HepG2 (cell line): ENCODE measurements at regions not wholly inside any gene's neighbourhood (a gene's known extent, or its start where the extent isn't known, plus 50 kb on each side); places are given as distances from the start of the nearest gene placed in this dataset.

Source experiments
- ATAC-seq: fragments of 200-7000 bp; cut with Tn5 transposase; 3 replicates; pipeline ENCODE4 v1.9.1; 2020; ENCODE audit warnings: mild to moderate bottlenecking, moderate library complexity
- BruUV-seq: library from RNA; stranded (reverse); fragments of 400-500 nt; replicated peaks from 2 replicates; lab custom pipeline; 2021; lab: Mats Ljungman, UMichigan
- CTCF ChIA-PET: fragments of 300-600 bp; formaldehyde crosslinking; extraction: SDS; loops from one replicate; lab custom pipeline; 2021; ENCODE audit warnings: low total read pairs, inconsistent platforms, low intra/inter-chr PET ratio; lab: Yijun Ruan, JAX
- POLR2A ChIA-PET: fragments of 350-600 bp; sonication (Branson Sonifier 250); formaldehyde crosslinking; loops from one replicate; lab custom pipeline; 2020; ENCODE audit warnings: antibody characterized with exemption, inconsistent platforms; lab: Yijun Ruan, JAX
- DNase-seq: peaks from one replicate; pipeline ENCODE4 v3.0.0-alpha.2; 2015; ENCODE audit warnings: low spot score
- FAIRE-seq: peaks from 3 replicates; lab custom pipeline; 2011; peaks lifted over from hg19 to GRCh38; lab: Jason Lieb, UNC
- H2AFZ ChIP-seq: one replicate; pipeline ENCODE4 v1.6.1; 2011; ENCODE audit warnings: low read length, inconsistent platforms
- H3K27ac ChIP-seq: fragments of 300-600 bp; 3 replicates; pipeline ENCODE4 v1.8.0; 2011; ENCODE audit warnings: mixed run types, mild to moderate bottlenecking, mixed read lengths, low read length, inconsistent platforms; ENCODE audit not compliant: insufficient read depth; ENCODE audit errors: extremely low read length
- H3K27me3 ChIP-seq, 2 experiments: fragments of 200-600 bp in 1 of 2; 2 replicates in 1 of 2; 3 replicates in 1 of 2; pipeline versions ENCODE4 v1.6.0 to v1.8.0; 2011; ENCODE audit warnings: low read length in 2 of 2, mild to moderate bottlenecking in 2 of 2, moderate library complexity in 2 of 2, inconsistent platforms in 1 of 2; ENCODE audit not compliant: insufficient read depth in 2 of 2, control insufficient read depth in 1 of 2
- H3K36me3 ChIP-seq, 2 experiments: fragments of 200-600 bp in 1 of 2; replicated peaks in 1 of 2; 2 replicates in 1 of 2; 3 replicates in 1 of 2; pipeline versions ENCODE4 v1.5.1 to v1.8.0; 2011; ENCODE audit warnings: low read length in 2 of 2, inconsistent platforms in 1 of 2; ENCODE audit not compliant: insufficient read depth in 2 of 2, control insufficient read depth in 1 of 2
- H3K4me1 ChIP-seq: 2 replicates; pipeline ENCODE4 v1.5.1; 2012; ENCODE audit warnings: low read length, inconsistent platforms; ENCODE audit not compliant: insufficient read depth
- H3K4me2 ChIP-seq: 2 replicates; pipeline ENCODE4 v1.6.0; 2011; ENCODE audit warnings: low read depth, low read length, inconsistent platforms
- H3K4me3 ChIP-seq, 3 experiments: fragments of 200-600 bp in 1 of 3; sonication (generic), shearing (Covaris generic) in 1 of 3; replicated peaks in 1 of 3; 2 replicates each; pipeline ENCODE4 v1.5.1; 2011 to 2016; ENCODE audit warnings: low read length in 3 of 3, inconsistent platforms in 2 of 3, low read depth in 2 of 3, mild to moderate bottlenecking in 2 of 3, control low read depth in 1 of 3, mixed read lengths in 1 of 3; ENCODE audit not compliant: insufficient read depth in 1 of 3
- H3K79me2 ChIP-seq: one replicate; pipeline ENCODE4 v1.6.1; 2011; ENCODE audit warnings: low read length, inconsistent platforms; ENCODE audit not compliant: insufficient read depth
- H3K9ac ChIP-seq: 2 replicates; pipeline ENCODE4 v1.6.0; 2011; ENCODE audit warnings: mild to moderate bottlenecking, low read depth, low read length, inconsistent platforms; ENCODE audit not compliant: insufficient read depth
- H3K9me3 ChIP-seq: 2 replicates; pipeline ENCODE4 v1.5.1; 2012; ENCODE audit warnings: mild to moderate bottlenecking, low read length
- H4K20me1 ChIP-seq: 2 replicates; pipeline ENCODE4 v1.6.0; 2011; ENCODE audit warnings: inconsistent platforms, mild to moderate bottlenecking, low read length, moderate library complexity; ENCODE audit not compliant: insufficient read depth
- ARNTL ChIP-seq: sonication (generic); formaldehyde crosslinking; IDR thresholded peaks from 2 replicates; pipeline ENCODE4 v1.4.0; 2020; ENCODE audit warnings: mild to moderate bottlenecking, missing genetic modification reagents
- CBX2 ChIP-seq, 2 experiments: fragments of 200-600 bp in 1 of 2; sonication (generic); formaldehyde crosslinking in 1 of 2; IDR thresholded peaks; 2 replicates each; pipeline versions ENCODE4 v1.7.0 to v1.8.1; 2018 to 2022; ENCODE audit warnings: low read depth in 2 of 2, low read length in 1 of 2, mild to moderate bottlenecking in 1 of 2, missing genetic modification reagents in 1 of 2
- ETV6 ChIP-seq: sonication (generic); formaldehyde crosslinking; conservative IDR thresholded peaks from 2 replicates; pipeline ENCODE4 v1.4.0; 2020; ENCODE audit warnings: missing genetic modification reagents
- HNRNPLL ChIP-seq: fragments of 200-400 bp; formaldehyde crosslinking; IDR thresholded peaks from 2 replicates; pipeline ENCODE4 v1.6.1; 2017; ENCODE audit warnings: mild to moderate bottlenecking, low read depth, low read length; ENCODE audit not compliant: poor library complexity, severe bottlenecking
- ZNF414 ChIP-seq: sonication (generic); formaldehyde crosslinking; IDR thresholded peaks from 2 replicates; pipeline ENCODE4 v1.5.0; 2020; ENCODE audit warnings: missing genetic modification reagents
- ZNF546 ChIP-seq: sonication (generic); formaldehyde crosslinking; conservative IDR thresholded peaks from 2 replicates; pipeline ENCODE4 v1.8.1; 2023; ENCODE audit warnings: mild to moderate bottlenecking, missing genetic modification reagents
- ZNF607 ChIP-seq: sonication (generic); formaldehyde crosslinking; IDR thresholded peaks from 2 replicates; pipeline ENCODE4 v1.5.1; 2020; ENCODE audit warnings: missing genetic modification reagents, mild to moderate bottlenecking, borderline replicate concordance
- WGBS: methylation state at CpG from one replicate; pipeline ENCODE4 v1.1.6; 2017; ENCODE audit warnings: low lambda C conversion rate; 5-methylcytosine and 5-hydroxymethylcytosine counted together
- in situ Hi-C: cut with HindIII; loops from 2 replicates; pipeline ENCODE4 v1.10.0; 2017; ENCODE audit warnings: low pct_unique_long_range_greater_than_20kb; ENCODE audit not compliant: extremely low pct_ligation_motif_present
- intact Hi-C: fragments of 100-400 bp; cut with micrococcal nuclease; formaldehyde crosslinking; loops from one replicate; pipeline ENCODE4 v1.10.0; 2022; ENCODE audit not compliant: unreplicated experiment

- H3K9ac ChIP-seq, result no peak overlapping the region
- peaks cover 3 to 39% of the 10 kb centered on the region in 2 experiments; a peak in 4 of 5 replicates for H3K27me3 ChIP-seq
- H4K20me1 ChIP-seq, result no peaks in the 10 kb centered on the region
- FAIRE-seq (no peak), ATAC-seq (no peak), DNase-seq (no peak)
- BruUV-seq, result no TSS peak
- CTCF ChIA-PET, result no interaction called here
- intact Hi-C loops (no loop called here), in situ Hi-C loops (no loop called here)
- 66% methylated on average over 7 of the region's 8 CpGs for WGBS
- H3K36me3 ChIP-seq, result no peaks in the 10 kb centered on the region
- H3K4me3 ChIP-seq, result no peak overlapping the region
- no peaks in the 10 kb centered on the region for H3K79me2 ChIP-seq
- H3K4me2 ChIP-seq, result no peak overlapping the region
- H3K4me1 ChIP-seq, result peaks cover 24% of the 10 kb centered on the region
- no peaks in the 10 kb centered on the region for H3K9me3 ChIP-seq
- no peak overlapping the region for H2AFZ ChIP-seq
- no peak overlapping the region for H3K27ac ChIP-seq
- POLR2A ChIA-PET, result no interaction called here
- TF ChIP-seq HNRNPLL, result no peak
- TF ChIP-seq ZNF607 (CRISPR knock-in tag), result no peak
- no peak for TF ChIP-seq ARNTL
- no peak for TF ChIP-seq CBX2 (IDR thresholded peaks at IDR 0.05; ENCODE audit: low read depth, low read length)
- no peak for TF ChIP-seq CBX2 (CRISPR knock-in tag; IDR thresholded peaks at IDR 0.05; ENCODE audit: low read depth)
- TF ChIP-seq ZNF546 (CRISPR knock-in tag), result no peak
Observed at GRCh38 chr2:3043726-3044125, 333.9 kb downstream of the EIPR1 start.

GRCh38 chr2:3042601-3043585 lies 334.7 kb downstream of the EIPR1 start:
- ChIA-PET CTCF (no interaction called here), POLR2A (no interaction called here)
- DNase-seq (no peak), ATAC-seq (no peak), FAIRE-seq (no peak)
- BruUV-seq, result no TSS peak
- Histone ChIP-seq H3K4me2 (no peak overlapping the region), H3K9ac (no peak overlapping the region), H4K20me1 (no peaks in the 10 kb centered on the region), H3K79me2 (no peaks in the 10 kb centered on the region), H3K27ac (no peak overlapping the region), H3K27me3 (peaks cover 3 to 41% of the 10 kb centered on the region in 2 experiments; a peak in 4 of 5 replicates), H3K36me3 (no peaks in the 10 kb centered on the region), H3K4me3 (no peak overlapping the region), H3K9me3 (no peaks in the 10 kb centered on the region), H3K4me1 (peaks cover 24% of the 10 kb centered on the region), H2AFZ (no peak overlapping the region)
- 37% methylated on average over 20 of the region's 20 CpGs for WGBS
- TF ChIP-seq ZNF414 (no peak), ETV6 (CRISPR knock-in tag) (no peak)
- intact Hi-C loops, result no loop called here
- in situ Hi-C loops, result no loop called here
